A673 (cell line): ENCODE measurements at regions not wholly inside any gene's neighbourhood (a gene's known extent, or its start where the extent isn't known, plus 50 kb on each side); places are given as distances from the start of the nearest gene placed in this dataset.
"Not testable (repeated sequence)": the region's sequence is repeated elsewhere in the genome, so short reads cannot be mapped to it uniquely, and the experiment has no call there.

Experiments
- EZH2 ChIP-seq: fragments of 200-600 bp; sonication (generic); IDR thresholded peaks from 2 replicates; pipeline ENCODE4 v1.6.1; 2017; ENCODE audit warnings: borderline replicate concordance, low read depth, mild to moderate bottlenecking, mixed read lengths, antibody characterized with exemption, low read length; ENCODE audit not compliant: poor library complexity, severe bottlenecking
- TF ChIP-seq, protein P1 (sequence below): fragments of 300-800, 200-600 bp; sonication (generic); conservative IDR thresholded peaks from 2 replicates; pipeline ENCODE4 v1.5.1; 2017; ENCODE audit warnings: low read depth, mild to moderate bottlenecking, antibody characterized with exemption, low read length, moderate library complexity, mixed read lengths

DNA sequence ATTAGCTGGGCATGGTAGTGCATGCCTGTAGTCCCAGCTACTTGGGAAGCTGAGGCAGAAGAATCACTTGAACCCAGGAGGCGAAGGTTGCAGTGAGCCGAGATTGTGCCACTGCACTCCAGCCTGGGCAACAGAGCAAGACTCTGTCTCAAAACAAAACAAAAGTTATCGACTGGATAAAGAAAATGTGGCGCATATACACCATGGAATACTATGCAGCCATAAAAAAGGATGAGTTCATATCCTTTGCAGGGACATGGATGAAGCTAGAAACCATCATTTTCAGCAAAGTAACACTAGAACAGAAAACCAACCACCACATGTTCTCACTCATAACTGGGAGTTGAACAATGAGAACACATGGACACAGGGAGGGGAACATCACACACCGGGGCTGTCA is 50.3 kb upstream of the USP9X start:
- TF ChIP-seq EZH2, result not testable (repeated sequence)
- TF ChIP-seq, protein P1, sequence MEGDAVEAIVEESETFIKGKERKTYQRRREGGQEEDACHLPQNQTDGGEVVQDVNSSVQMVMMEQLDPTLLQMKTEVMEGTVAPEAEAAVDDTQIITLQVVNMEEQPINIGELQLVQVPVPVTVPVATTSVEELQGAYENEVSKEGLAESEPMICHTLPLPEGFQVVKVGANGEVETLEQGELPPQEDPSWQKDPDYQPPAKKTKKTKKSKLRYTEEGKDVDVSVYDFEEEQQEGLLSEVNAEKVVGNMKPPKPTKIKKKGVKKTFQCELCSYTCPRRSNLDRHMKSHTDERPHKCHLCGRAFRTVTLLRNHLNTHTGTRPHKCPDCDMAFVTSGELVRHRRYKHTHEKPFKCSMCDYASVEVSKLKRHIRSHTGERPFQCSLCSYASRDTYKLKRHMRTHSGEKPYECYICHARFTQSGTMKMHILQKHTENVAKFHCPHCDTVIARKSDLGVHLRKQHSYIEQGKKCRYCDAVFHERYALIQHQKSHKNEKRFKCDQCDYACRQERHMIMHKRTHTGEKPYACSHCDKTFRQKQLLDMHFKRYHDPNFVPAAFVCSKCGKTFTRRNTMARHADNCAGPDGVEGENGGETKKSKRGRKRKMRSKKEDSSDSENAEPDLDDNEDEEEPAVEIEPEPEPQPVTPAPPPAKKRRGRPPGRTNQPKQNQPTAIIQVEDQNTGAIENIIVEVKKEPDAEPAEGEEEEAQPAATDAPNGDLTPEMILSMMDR, result not testable (repeated sequence)
